DOHH2 (cell line): ENCODE measurements at regions not wholly inside any gene's neighbourhood (a gene's known extent, or its start where the extent isn't known, plus 50 kb on each side); places are given as distances from the start of the nearest gene placed in this dataset.
"Not testable (repeated sequence)": the region's sequence is repeated elsewhere in the genome, so short reads cannot be mapped to it uniquely, and the experiment has no call there.

Experiments
- H3F3A ChIP-seq: fragments of 200-600 bp; sonication (generic), shearing (Covaris generic); 2 replicates; pipeline ENCODE4 v1.6.0; 2016; ENCODE audit warnings: antibody characterized with exemption, mild to moderate bottlenecking; ENCODE audit not compliant: control insufficient read depth, insufficient read depth
- H3K27ac ChIP-seq: fragments of 200-600 bp; sonication (generic); 2 replicates; pipeline ENCODE4 v1.5.1; 2014; ENCODE audit warnings: low read depth, mild to moderate bottlenecking, low read length, moderate library complexity
- H3K27me3 ChIP-seq: fragments of 200-600 bp; sonication (generic); 2 replicates; pipeline ENCODE4 v1.6.1; 2014; ENCODE audit warnings: mild to moderate bottlenecking, low read length, mixed read lengths; ENCODE audit not compliant: control insufficient read depth
- H3K36me3 ChIP-seq: fragments of 200-600 bp; sonication (generic); 2 replicates; pipeline ENCODE4 v1.6.1; 2014; ENCODE audit warnings: mild to moderate bottlenecking, low read length, moderate library complexity, mixed read lengths; ENCODE audit not compliant: control insufficient read depth
- H3K4me1 ChIP-seq: fragments of 200-600 bp; sonication (generic); 2 replicates; pipeline ENCODE4 v1.6.1; 2014; ENCODE audit warnings: mild to moderate bottlenecking, low read length, mixed read lengths; ENCODE audit not compliant: control insufficient read depth
- H3K4me2 ChIP-seq: fragments of 200-600 bp; sonication (generic); 2 replicates; pipeline ENCODE4 v1.6.0; 2014; ENCODE audit warnings: mild to moderate bottlenecking, low read length, moderate library complexity
- H3K4me3 ChIP-seq: fragments of 200-600 bp; sonication (generic); 2 replicates; pipeline ENCODE4 v1.5.1; 2014; ENCODE audit warnings: mild to moderate bottlenecking, low read length, mixed read lengths
- H3K79me2 ChIP-seq: fragments of 200-600 bp; sonication (generic); 2 replicates; pipeline ENCODE4 v1.6.1; 2014; ENCODE audit warnings: mild to moderate bottlenecking, low read length, mixed read lengths; ENCODE audit not compliant: control insufficient read depth
- H3K9me2 ChIP-seq: fragments of 200-600 bp; sonication (generic); replicated peaks from 2 replicates; pipeline ENCODE4 v1.6.1; 2014; ENCODE audit warnings: mild to moderate bottlenecking, low read length, mixed read lengths; ENCODE audit not compliant: control insufficient read depth
- H3K9me3 ChIP-seq: fragments of 200-600 bp; sonication (generic); 2 replicates; pipeline ENCODE4 v1.6.1; 2014; ENCODE audit warnings: antibody characterized with exemption, low read length, mixed read lengths; ENCODE audit not compliant: control insufficient read depth, insufficient read depth
- H4K20me1 ChIP-seq: fragments of 200-600 bp; sonication (generic); 2 replicates; pipeline ENCODE4 v1.6.0; 2014; ENCODE audit warnings: low read depth, mild to moderate bottlenecking, antibody characterized with exemption, low read length, moderate library complexity; ENCODE audit not compliant: control insufficient read depth, insufficient read depth
- CTCF ChIP-seq: fragments of 200-600 bp; sonication (generic); IDR thresholded peaks from one replicate; pipeline ENCODE4 v1.5.1; 2014; ENCODE audit warnings: antibody characterized with exemption, mild to moderate bottlenecking, low read depth, low read length; ENCODE audit not compliant: poor library complexity, severe bottlenecking
- EZH2phosphoT487 ChIP-seq: fragments of 200-600 bp; sonication (generic); IDR thresholded peaks from 2 replicates; pipeline ENCODE4 v1.6.1; 2017; ENCODE audit warnings: borderline replicate concordance, mild to moderate bottlenecking, antibody characterized with exemption, low read length, moderate library complexity, mixed read lengths

- no peak overlapping the region for H3K4me3 ChIP-seq
- H4K20me1 ChIP-seq, result no peaks in the 10 kb centered on the region
- H3F3A ChIP-seq, result no peaks in the 10 kb centered on the region
- H3K9me2 ChIP-seq, result no peaks in the 10 kb centered on the region
- H3K4me2 ChIP-seq, result no peak overlapping the region
- H3K27me3 ChIP-seq, result no peaks in the 10 kb centered on the region
- no peaks in the 10 kb centered on the region for H3K9me3 ChIP-seq
- H3K36me3 ChIP-seq, result no peaks in the 10 kb centered on the region
- H3K27ac ChIP-seq, result no peak overlapping the region
- no peak for TF ChIP-seq CTCF
- no peak for TF ChIP-seq EZH2phosphoT487
- no peaks in the 10 kb centered on the region for H3K79me2 ChIP-seq
- no peaks in the 10 kb centered on the region for H3K4me1 ChIP-seq
These were observed 140.3 kb downstream of the GPR85 start for GRCh38 chr7:112946350-112946749.

GRCh38 chr7:112945046-112945445 is 141.6 kb downstream of the GPR85 start:
- TF ChIP-seq EZH2phosphoT487 (no peak), CTCF (no peak)
- no peak overlapping the region for H3K4me2 ChIP-seq
- H3K79me2 ChIP-seq, result no peaks in the 10 kb centered on the region
- no peaks in the 10 kb centered on the region for H3K27me3 ChIP-seq
- H3K4me1 ChIP-seq, result peaks cover 10% of the 10 kb centered on the region
- H3K36me3 ChIP-seq, result no peaks in the 10 kb centered on the region
- H4K20me1 ChIP-seq, result no peaks in the 10 kb centered on the region
- H3K9me2 ChIP-seq, result no peaks in the 10 kb centered on the region
- no peak overlapping the region for H3K27ac ChIP-seq
- no peaks in the 10 kb centered on the region for H3K9me3 ChIP-seq
- H3K4me3 ChIP-seq, result no peak overlapping the region
- H3F3A ChIP-seq, result no peaks in the 10 kb centered on the region

- Histone ChIP-seq H3K27ac (no peak overlapping the region), H3K27me3 (no peaks in the 10 kb centered on the region), H3K4me3 (no peak overlapping the region), H4K20me1 (no peaks in the 10 kb centered on the region), H3K9me3 (no peaks in the 10 kb centered on the region), H3F3A (no peaks in the 10 kb centered on the region), H3K4me2 (no peak overlapping the region), H3K36me3 (peaks cover 6% of the 10 kb centered on the region), H3K9me2 (no peaks in the 10 kb centered on the region), H3K4me1 (peaks cover 20% of the 10 kb centered on the region), H3K79me2 (peaks cover 14% of the 10 kb centered on the region)
- TF ChIP-seq CTCF (no peak), EZH2phosphoT487 (no peak)
These were observed 143.6 kb downstream of the GPR85 start for GRCh38 chr7:112942981-112943380.

GRCh38 chr7:112942125-112942524 is 144.5 kb downstream of the GPR85 start:
- H3K9me2 ChIP-seq, H3K27me3 ChIP-seq, H4K20me1 ChIP-seq, H3K4me2 ChIP-seq, H3K4me3 ChIP-seq, H3F3A ChIP-seq, H3K36me3 ChIP-seq, H3K9me3 ChIP-seq, H3K27ac ChIP-seq: not testable (repeated sequence)
- Histone ChIP-seq H3K4me1 (peaks cover 27% of the 10 kb centered on the region), H3K79me2 (peaks cover 23% of the 10 kb centered on the region)
